ENCODE measurements at regions not wholly inside any gene's neighbourhood (a gene's known extent, or its start where the extent isn't known, plus 50 kb on each side); places are given as distances from the start of the nearest gene placed in this dataset.
"Not testable (repeated sequence)": the region's sequence is repeated elsewhere in the genome, so short reads cannot be mapped to it uniquely, and the experiment has no call there.

- DNase-seq (ENCODE audit: low spot score), result no peak
Observed at GRCh38 chr5:163950248-163950647, 444.8 kb downstream of the MAT2B start.

- no peak for DNase-seq (ENCODE audit: low spot score)
Observed at GRCh38 chr5:163951069-163951468, 445.6 kb downstream of the MAT2B start.

GRCh38 chr5:163953901-163954300 lies 448.5 kb downstream of the MAT2B start:
- DNase-seq (ENCODE audit: low spot score), result no peak

GRCh38 chr5:163961230-163961629 lies 455.8 kb downstream of the MAT2B start:
- DNase-seq (ENCODE audit: low spot score), result not testable (repeated sequence)

- DNase-seq (ENCODE audit: low spot score), result no peak
Observed at GRCh38 chr5:163963881-163964280, 458.5 kb downstream of the MAT2B start.

- no peak for DNase-seq (ENCODE audit: low spot score)
Observed at GRCh38 chr5:163964671-163965070, 459.3 kb downstream of the MAT2B start.

- no peak for DNase-seq (ENCODE audit: low spot score)
Observed at GRCh38 chr5:163967268-163967667, 461.8 kb downstream of the MAT2B start.

- DNase-seq (ENCODE audit: low spot score), result no peak
Observed at GRCh38 chr5:163968651-163969050, 463.2 kb downstream of the MAT2B start.

- DNase-seq (ENCODE audit: low spot score), result no peak
Observed at GRCh38 chr5:163976696-163977095, 471.3 kb downstream of the MAT2B start.

GRCh38 chr5:163978897-163979296 lies 473.5 kb downstream of the MAT2B start:
- DNase-seq (ENCODE audit: low spot score), result no peak

GRCh38 chr5:163988566-163988965 lies 483.1 kb downstream of the MAT2B start:
- no peak for DNase-seq (ENCODE audit: low spot score)

- DNase-seq (ENCODE audit: low spot score), result no peak
Observed at GRCh38 chr5:163993126-163993525, 487.7 kb downstream of the MAT2B start.

GRCh38 chr5:163995206-163995605 lies 489.8 kb downstream of the MAT2B start:
- no peak for DNase-seq (ENCODE audit: low spot score)

- DNase-seq (ENCODE audit: low spot score), result no peak
Observed at GRCh38 chr5:163997965-163998364, 492.5 kb downstream of the MAT2B start.

GRCh38 chr5:164000241-164000640 lies 494.8 kb downstream of the MAT2B start:
- no peak for DNase-seq (ENCODE audit: low spot score)

- no peak for DNase-seq (ENCODE audit: low spot score)
Observed at GRCh38 chr5:164000819-164001218, 495.4 kb downstream of the MAT2B start.

GRCh38 chr5:164002214-164002613 lies 496.8 kb downstream of the MAT2B start:
- no peak for DNase-seq (ENCODE audit: low spot score)

- no peak for DNase-seq (ENCODE audit: low spot score)
Observed at GRCh38 chr5:164002628-164003027, 497.2 kb downstream of the MAT2B start.

GRCh38 chr5:164005071-164005470 lies 499.7 kb downstream of the MAT2B start:
- DNase-seq (ENCODE audit: low spot score), result no peak

- no peak for DNase-seq (ENCODE audit: low spot score)
Observed at GRCh38 chr5:164007064-164007463, 501.6 kb downstream of the MAT2B start.

- no peak for DNase-seq (ENCODE audit: low spot score)
Observed at GRCh38 chr5:164009621-164010020, 504.2 kb downstream of the MAT2B start.

- no peak for DNase-seq (ENCODE audit: low spot score)
Observed at GRCh38 chr5:164010900-164011299, 505.5 kb downstream of the MAT2B start.

- no peak for DNase-seq (ENCODE audit: low spot score)
Observed at GRCh38 chr5:164012371-164012770, 507.0 kb downstream of the MAT2B start.

- peak; percentile 67 for DNase-seq (ENCODE audit: low spot score)
Observed at GRCh38 chr5:164013077-164013670, 507.8 kb downstream of the MAT2B start.

- DNase-seq (ENCODE audit: low spot score), result no peak
Observed at GRCh38 chr5:164020116-164020515, 514.7 kb downstream of the MAT2B start.
